ENCODE measurements at regions not wholly inside any gene's neighbourhood (a gene's known extent, or its start where the extent isn't known, plus 50 kb on each side); places are given as distances from the start of the nearest gene placed in this dataset.
"Not testable (repeated sequence)": the region's sequence is repeated elsewhere in the genome, so short reads cannot be mapped to it uniquely, and the experiment has no call there.

DNA sequence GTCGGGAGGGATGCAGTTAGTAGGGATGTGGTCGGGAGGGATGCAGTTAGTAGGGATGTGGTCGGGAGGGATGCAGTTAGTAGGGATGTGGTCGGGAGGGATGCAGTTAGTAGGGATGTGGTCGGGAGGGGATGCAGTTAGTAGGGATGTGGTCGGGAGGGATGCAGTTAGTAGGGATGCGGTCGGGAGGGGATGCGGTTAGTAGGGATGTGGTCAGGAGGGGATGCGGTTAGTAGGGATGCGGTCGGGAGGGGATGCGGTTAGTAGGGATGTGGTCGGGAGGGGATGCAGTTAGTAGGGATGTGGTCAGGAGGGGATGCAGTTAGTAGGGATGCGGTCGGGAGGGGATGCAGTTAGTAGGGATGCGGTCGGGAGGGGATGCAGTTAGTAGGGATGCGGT lies 96.2 kb downstream of the BDH1 start:
- H3K36me3 Mint-ChIP-seq (ENCODE audit: low read depth); H3K9me3 Mint-ChIP-seq; H3K4me3 Mint-ChIP-seq; DNase-seq (ENCODE audit: low spot score); H3K27ac Mint-ChIP-seq: not testable (repeated sequence)
- H3K4me1 Mint-ChIP-seq (ENCODE audit: low read depth): peaks cover 27% of the 10 kb centered on the region
- peaks cover 15% of the 10 kb centered on the region for H3K27me3 Mint-ChIP-seq (ENCODE audit: insufficient read depth)
- intact Hi-C loops (cut with micrococcal nuclease): loop anchor here (5.0 kb wide), 1 partner anchor 162 kb away; the partner anchor contains the start of gene DLG1

- Mint-ChIP-seq H3K9me3 (peaks cover 3% of the 10 kb centered on the region), H3K36me3 (ENCODE audit: low read depth) (no peaks in the 10 kb centered on the region), H3K27me3 (ENCODE audit: insufficient read depth) (peaks cover 20% of the 10 kb centered on the region), H3K4me1 (ENCODE audit: low read depth) (peaks cover 30% of the 10 kb centered on the region), H3K27ac (no peak overlapping the region), H3K4me3 (no peak overlapping the region)
- intact Hi-C loops (cut with micrococcal nuclease): loop anchor here (5.0 kb wide), 1 partner anchor 162 kb away; the partner anchor contains the start of gene DLG1
- no peak for DNase-seq (ENCODE audit: low spot score)
These were observed 96.8 kb downstream of the BDH1 start for GRCh38 chr3:197458906-197459470.

GRCh38 chr3:197458179-197458707 lies 97.5 kb downstream of the BDH1 start:
- peaks cover 3% of the 10 kb centered on the region for H3K9me3 Mint-ChIP-seq
- no peak for DNase-seq (ENCODE audit: low spot score)
- H3K4me3 Mint-ChIP-seq: peak overlapping the region; percentile 11
- no peak overlapping the region for H3K27ac Mint-ChIP-seq
- H3K4me1 Mint-ChIP-seq (ENCODE audit: low read depth): peaks cover 24% of the 10 kb centered on the region
- intact Hi-C loops (cut with micrococcal nuclease): loop anchor here (5.0 kb wide), 1 partner anchor 161 kb away; the partner anchor contains the start of gene DLG1
- H3K27me3 Mint-ChIP-seq (ENCODE audit: insufficient read depth): peaks cover 22% of the 10 kb centered on the region
- no peaks in the 10 kb centered on the region for H3K36me3 Mint-ChIP-seq (ENCODE audit: low read depth)

- H3K36me3 Mint-ChIP-seq (ENCODE audit: low read depth): no peaks in the 10 kb centered on the region
- intact Hi-C loops (cut with micrococcal nuclease): loop anchor here (1.0 to 5.0 kb wide), 2 partner anchors 54 to 159 kb away; partner anchors contain the start of gene DLG1
- peak overlapping the region; percentile 87 for H3K4me3 Mint-ChIP-seq
- peaks cover 3% of the 10 kb centered on the region for H3K9me3 Mint-ChIP-seq
- H3K4me1 Mint-ChIP-seq (ENCODE audit: low read depth): peaks cover 22% of the 10 kb centered on the region
- H3K27me3 Mint-ChIP-seq (ENCODE audit: insufficient read depth): peaks cover 22% of the 10 kb centered on the region
- DNase-seq (ENCODE audit: low spot score): peak; percentile 36
- H3K27ac Mint-ChIP-seq: peak overlapping the region; percentile 88
These were observed 99.3 kb downstream of the BDH1 start for GRCh38 chr3:197456261-197457091.

- DNase-seq (ENCODE audit: low spot score); H3K27ac Mint-ChIP-seq; H3K36me3 Mint-ChIP-seq (ENCODE audit: low read depth); H3K9me3 Mint-ChIP-seq: not testable (repeated sequence)
- Mint-ChIP-seq H3K4me3 (peak overlapping the region; percentile 87), H3K4me1 (ENCODE audit: low read depth) (peaks cover 22% of the 10 kb centered on the region), H3K27me3 (ENCODE audit: insufficient read depth) (peaks cover 22% of the 10 kb centered on the region)
- intact Hi-C loops (cut with micrococcal nuclease): loop anchor here (1.0 to 5.0 kb wide), 3 partner anchors 158 to 231 kb away; partner anchors contain the start of gene DLG1
These were observed 100.9 kb downstream of the BDH1 start for GRCh38 chr3:197454841-197455240.

GRCh38 chr3:197454014-197454413 lies 101.8 kb downstream of the BDH1 start:
- H3K4me1 Mint-ChIP-seq (ENCODE audit: low read depth): peaks cover 22% of the 10 kb centered on the region
- H3K9me3 Mint-ChIP-seq: peaks cover under 1% of the 10 kb centered on the region
- peaks cover 26% of the 10 kb centered on the region for H3K27me3 Mint-ChIP-seq (ENCODE audit: insufficient read depth)
- H3K27ac Mint-ChIP-seq: no peak overlapping the region
- intact Hi-C loops (cut with micrococcal nuclease): loop anchor here (1.0 to 2.0 kb wide), 2 partner anchors 197 to 230 kb away; no protein-coding TSS in a partner anchor
- H3K36me3 Mint-ChIP-seq (ENCODE audit: low read depth): no peaks in the 10 kb centered on the region
- no peak for DNase-seq (ENCODE audit: low spot score)
- H3K4me3 Mint-ChIP-seq: peak overlapping the region; percentile 45

DNA sequence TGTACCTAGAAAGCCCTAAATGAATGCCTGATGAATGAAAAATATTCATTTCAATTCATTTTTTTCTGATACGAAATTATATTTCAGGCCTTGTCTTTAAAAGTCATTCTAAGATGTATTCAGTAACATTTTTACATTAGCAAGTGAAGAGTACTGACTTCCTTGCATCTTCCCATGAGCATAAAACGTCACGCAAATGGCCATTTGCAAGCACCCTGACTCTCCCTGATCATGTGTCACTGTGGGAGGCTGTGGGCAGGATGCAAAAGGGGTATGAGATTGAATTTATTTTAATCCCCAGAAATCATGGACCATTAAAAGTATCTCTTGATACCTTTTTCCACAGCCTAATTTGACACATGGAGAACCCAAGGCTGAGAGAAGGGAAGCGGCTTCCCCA lies 105.0 kb downstream of the BDH1 start:
- Mint-ChIP-seq H3K27me3 (ENCODE audit: insufficient read depth) (peaks cover 20% of the 10 kb centered on the region), H3K36me3 (ENCODE audit: low read depth) (no peaks in the 10 kb centered on the region), H3K27ac (no peak overlapping the region), H3K4me1 (ENCODE audit: low read depth) (peaks cover 11% of the 10 kb centered on the region), H3K9me3 (no peaks in the 10 kb centered on the region), H3K4me3 (no peak overlapping the region)
- intact Hi-C loops (cut with micrococcal nuclease): no loop called here
- no peak for DNase-seq (ENCODE audit: low spot score)

DNA sequence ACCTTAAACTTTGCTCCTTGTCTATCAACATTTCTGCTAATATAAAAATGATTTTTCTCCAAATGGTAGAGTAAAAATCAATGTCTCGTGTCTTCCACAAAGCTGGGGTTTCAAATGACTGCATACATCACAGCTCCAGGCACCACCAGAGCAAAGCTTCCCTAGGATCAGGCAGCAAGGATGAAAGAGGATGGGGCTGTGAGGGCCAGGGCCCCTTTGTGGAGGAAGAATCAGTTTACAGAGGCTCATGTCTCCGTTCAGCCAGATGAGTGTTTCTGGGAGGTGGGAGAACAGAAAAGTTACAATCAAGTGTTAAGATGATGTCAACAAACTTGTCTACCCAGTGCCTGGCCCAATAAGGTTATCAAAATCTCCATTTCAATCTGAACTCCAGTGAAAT lies 105.5 kb downstream of the BDH1 start:
- no peak for DNase-seq (ENCODE audit: low spot score)
- no peak overlapping the region for H3K4me3 Mint-ChIP-seq
- no peaks in the 10 kb centered on the region for H3K9me3 Mint-ChIP-seq
- intact Hi-C loops (cut with micrococcal nuclease): no loop called here
- H3K4me1 Mint-ChIP-seq (ENCODE audit: low read depth): peaks cover 6% of the 10 kb centered on the region
- no peak overlapping the region for H3K27ac Mint-ChIP-seq
- H3K27me3 Mint-ChIP-seq (ENCODE audit: insufficient read depth): peaks cover 15% of the 10 kb centered on the region
- no peaks in the 10 kb centered on the region for H3K36me3 Mint-ChIP-seq (ENCODE audit: low read depth)

GRCh38 chr3:197449181-197449580 lies 106.6 kb downstream of the BDH1 start:
- H3K27ac Mint-ChIP-seq; H3K36me3 Mint-ChIP-seq (ENCODE audit: low read depth); H3K4me3 Mint-ChIP-seq; H3K9me3 Mint-ChIP-seq; intact Hi-C loops (cut with micrococcal nuclease); DNase-seq (ENCODE audit: low spot score); H3K27me3 Mint-ChIP-seq (ENCODE audit: insufficient read depth): not testable (repeated sequence)
- H3K4me1 Mint-ChIP-seq (ENCODE audit: low read depth): peaks cover 11% of the 10 kb centered on the region

DNA sequence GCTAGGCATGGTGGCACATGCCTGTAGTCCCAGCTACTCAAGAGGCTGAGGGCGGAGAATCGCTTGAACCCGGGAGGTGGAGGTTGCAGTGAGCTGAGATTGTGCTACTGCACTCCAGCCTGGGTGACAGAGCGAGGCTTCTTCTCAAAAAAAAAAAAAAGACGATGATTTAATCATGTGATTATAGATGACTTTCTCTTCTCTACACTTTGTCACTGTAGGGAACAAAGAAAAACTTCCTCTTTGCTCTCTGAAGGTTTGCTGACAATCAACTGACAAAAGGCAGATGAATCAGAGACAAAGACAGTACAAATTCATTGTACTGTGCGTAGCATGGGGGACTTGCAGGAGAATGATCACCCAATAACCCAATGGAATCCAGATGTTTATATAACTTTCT lies 108.0 kb downstream of the BDH1 start:
- DNase-seq (ENCODE audit: low spot score); H3K9me3 Mint-ChIP-seq; H3K36me3 Mint-ChIP-seq (ENCODE audit: low read depth); H3K27me3 Mint-ChIP-seq (ENCODE audit: insufficient read depth); H3K27ac Mint-ChIP-seq; H3K4me3 Mint-ChIP-seq; intact Hi-C loops (cut with micrococcal nuclease): not testable (repeated sequence)
- H3K4me1 Mint-ChIP-seq (ENCODE audit: low read depth): peaks cover 12% of the 10 kb centered on the region

DNA sequence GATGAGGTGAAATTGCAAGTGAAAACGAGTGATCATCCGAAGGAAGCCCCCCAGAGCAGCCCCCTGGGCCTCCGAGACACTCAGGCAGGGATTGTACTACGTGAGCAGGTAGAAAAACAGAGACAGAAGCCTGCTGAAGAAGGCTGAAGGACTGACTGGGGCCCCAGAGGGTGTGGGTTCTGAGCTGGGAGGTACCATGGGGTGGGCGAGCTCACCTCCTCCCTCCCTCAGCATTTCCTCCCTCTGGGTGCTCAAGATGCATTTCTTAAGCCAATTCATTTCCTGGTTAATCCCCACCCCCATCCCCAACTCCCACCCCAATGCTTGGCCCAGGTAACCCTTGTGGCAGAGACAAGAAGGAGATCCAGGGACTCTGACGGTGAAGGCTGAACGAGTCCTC lies 108.7 kb downstream of the BDH1 start:
- intact Hi-C loops (cut with micrococcal nuclease): no loop called here
- peaks cover 12% of the 10 kb centered on the region for H3K4me1 Mint-ChIP-seq (ENCODE audit: low read depth)
- no peak overlapping the region for H3K27ac Mint-ChIP-seq
- H3K9me3 Mint-ChIP-seq: no peaks in the 10 kb centered on the region
- no peak for DNase-seq (ENCODE audit: low spot score)
- no peak overlapping the region for H3K4me3 Mint-ChIP-seq
- H3K27me3 Mint-ChIP-seq (ENCODE audit: insufficient read depth): peaks cover 7% of the 10 kb centered on the region
- H3K36me3 Mint-ChIP-seq (ENCODE audit: low read depth): no peaks in the 10 kb centered on the region

DNA sequence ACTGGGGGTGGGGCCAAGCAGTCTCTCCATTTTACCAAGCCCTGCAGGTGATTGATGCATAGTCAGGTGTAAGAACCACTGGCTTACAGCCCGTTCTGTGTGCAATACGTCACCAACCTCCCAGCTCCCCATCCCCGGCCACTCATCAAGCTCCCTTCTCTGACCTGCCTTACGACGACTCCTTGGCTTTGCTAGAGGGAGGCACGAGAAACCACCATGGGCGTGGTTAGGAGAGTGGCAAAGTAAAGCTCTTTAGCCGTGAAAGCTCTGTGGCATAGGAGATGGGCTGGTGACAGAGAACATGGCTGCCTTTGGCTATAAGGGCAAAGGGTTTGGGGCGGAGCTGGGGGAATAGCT lies 109.1 kb downstream of the BDH1 start:
- peaks cover 12% of the 10 kb centered on the region for H3K4me1 Mint-ChIP-seq (ENCODE audit: low read depth)
- H3K36me3 Mint-ChIP-seq (ENCODE audit: low read depth): no peaks in the 10 kb centered on the region
- DNase-seq (ENCODE audit: low spot score): no peak
- H3K4me3 Mint-ChIP-seq: no peak overlapping the region
- no peak overlapping the region for H3K27ac Mint-ChIP-seq
- intact Hi-C loops (cut with micrococcal nuclease): no loop called here
- H3K9me3 Mint-ChIP-seq: no peaks in the 10 kb centered on the region
- peaks cover 11% of the 10 kb centered on the region for H3K27me3 Mint-ChIP-seq (ENCODE audit: insufficient read depth)

Data from activated T-helper 1 cell treated with anti-CD3 and anti-CD28 coated beads, Interleukin-12 subunit alpha, Interleukin-12 subunit beta, Interleukin-2, Interleukin-4 antibody, amounts not matched to agents 30 ng/mL and 10 ng/mL and 1 ng/mL, durations not matched to agents 14 hours and 24 hours and 36 hours (primary cell).